PC-3 (cell line): ENCODE measurements at regions not wholly inside any gene's neighbourhood (a gene's known extent, or its start where the extent isn't known, plus 50 kb on each side); places are given as distances from the start of the nearest gene placed in this dataset.

Source experiments
- ATAC-seq: fragments of 200-7000 bp; cut with Tn5 transposase; 2 replicates; pipeline ENCODE4 v1.9.1; 2020; ENCODE audit warnings: mild to moderate bottlenecking, moderate library complexity
- BruUV-seq: library from RNA; stranded (reverse); fragments of 400-500 nt; replicated peaks from 2 replicates; lab custom pipeline; 2021; lab: Mats Ljungman, UMichigan
- CTCF ChIA-PET: fragments of 300-600 bp; sonication (Branson Sonifier 250); formaldehyde crosslinking; loops from one replicate; lab custom pipeline; 2022; ENCODE audit warnings: antibody characterized with exemption; lab: Charles Lee
- POLR2A ChIA-PET: fragments of 300-600 bp; sonication (Branson Sonifier 250); formaldehyde crosslinking; loops from one replicate; lab custom pipeline; 2022; ENCODE audit warnings: antibody characterized with exemption; ENCODE audit not compliant: unreplicated experiment; lab: Charles Lee
- DNase-seq: peaks from one replicate; pipeline ENCODE4 v3.0.0-alpha.2; 2015
- H2AFZ ChIP-seq: fragments of 300-600 bp; sonication (generic); 2 replicates; pipeline ENCODE4 v1.6.0; 2016; ENCODE audit warnings: antibody characterized with exemption, low read length
- H3F3A ChIP-seq: fragments of 300-600 bp; sonication (generic); one replicate; pipeline ENCODE4 v1.6.0; 2017; ENCODE audit warnings: antibody characterized with exemption, low read length, control low read depth, mild to moderate bottlenecking; ENCODE audit not compliant: unreplicated experiment
- H3K27ac ChIP-seq: fragments of 300-600 bp; sonication (generic); 2 replicates; pipeline ENCODE4 v1.5.1; 2016; ENCODE audit warnings: mild to moderate bottlenecking, low read length
- H3K27me3 ChIP-seq: fragments of 300-600 bp; sonication (generic); 2 replicates; pipeline ENCODE4 v1.6.1; 2016; ENCODE audit warnings: low read length, mixed read lengths
- H3K36me3 ChIP-seq: fragments of 300-600 bp; sonication (generic); 2 replicates; pipeline ENCODE4 v1.6.1; 2016; ENCODE audit warnings: low read depth, mixed run types, low read length, mixed read lengths
- H3K4me1 ChIP-seq: fragments of 300-600 bp; sonication (generic); 2 replicates; pipeline ENCODE4 v1.5.1; 2016; ENCODE audit warnings: low read length; ENCODE audit not compliant: insufficient read depth
- H3K4me2 ChIP-seq: fragments of 300-600 bp; sonication (generic); 2 replicates; pipeline ENCODE4 v1.6.0; 2016; ENCODE audit warnings: low read length
- H3K4me3 ChIP-seq: fragments of 300-600 bp; sonication (generic); 2 replicates; pipeline ENCODE4 v1.5.1; 2016; ENCODE audit warnings: mild to moderate bottlenecking, low read length, mixed read lengths
- H3K79me2 ChIP-seq: fragments of 300-600 bp; sonication (generic); 2 replicates; pipeline ENCODE4 v1.6.1; 2017; ENCODE audit warnings: low read length, mixed read lengths
- H3K9ac ChIP-seq: fragments of 300-600 bp; sonication (generic); 2 replicates; pipeline ENCODE4 v1.6.0; 2016; ENCODE audit warnings: mild to moderate bottlenecking, low read length
- H3K9me2 ChIP-seq: fragments of 300-600 bp; sonication (generic); replicated peaks from 2 replicates; pipeline ENCODE4 v1.6.1; 2016; ENCODE audit warnings: mixed run types, low read length, mixed read lengths
- H3K9me3 ChIP-seq: fragments of 300-600 bp; sonication (generic); 2 replicates; pipeline ENCODE4 v1.6.1; 2016; ENCODE audit warnings: low read length, mixed read lengths
- H4K20me1 ChIP-seq: fragments of 300-600 bp; sonication (generic); 2 replicates; pipeline ENCODE4 v1.6.1; 2016; ENCODE audit warnings: low read length, mixed read lengths
- CTCF ChIP-seq: fragments of 300-600 bp; sonication (generic); conservative IDR thresholded peaks from 2 replicates; pipeline ENCODE4 v1.5.1; 2017; ENCODE audit warnings: antibody characterized with exemption, low read depth, mild to moderate bottlenecking, low read length
- EZH2 ChIP-seq: fragments of 300-600 bp; sonication (generic); IDR thresholded peaks from one replicate; pipeline ENCODE4 v1.6.1; 2017; ENCODE audit warnings: antibody characterized with exemption, mild to moderate bottlenecking, low read length; ENCODE audit not compliant: unreplicated experiment
- EZH2phosphoT487 ChIP-seq: fragments of 300-600 bp; sonication (generic); IDR thresholded peaks from 2 replicates; pipeline ENCODE4 v1.6.1; 2018; ENCODE audit warnings: mild to moderate bottlenecking, antibody characterized with exemption, low read length, borderline replicate concordance
- intact Hi-C: fragments of 100-400 bp; cut with micrococcal nuclease; formaldehyde crosslinking; loops from 2 replicates; pipeline ENCODE4 v1.9.0; 2023

GRCh38 chr4:181948839-181949382 is 294.3 kb upstream of the TENM3 start:
- intact Hi-C loops = no loop called here
- ChIA-PET POLR2A (no interaction called here), CTCF (no interaction called here)
- Histone ChIP-seq H3K27ac (no peak overlapping the region), H2AFZ (no peak overlapping the region), H3K9me2 (no peaks in the 10 kb centered on the region), H4K20me1 (no peaks in the 10 kb centered on the region), H3K4me1 (no peaks in the 10 kb centered on the region), H3K9ac (no peak overlapping the region), H3K79me2 (no peaks in the 10 kb centered on the region), H3K27me3 (no peaks in the 10 kb centered on the region), H3K4me2 (no peak overlapping the region), H3K9me3 (no peaks in the 10 kb centered on the region), H3K4me3 (no peak overlapping the region), H3K36me3 (no peaks in the 10 kb centered on the region), H3F3A (no peaks in the 10 kb centered on the region)
- DNase-seq (no peak), ATAC-seq (no peak)
- TF ChIP-seq EZH2 = no peak
- TF ChIP-seq CTCF = no peak
- TF ChIP-seq EZH2phosphoT487 = no peak
- no TSS peak for BruUV-seq

- ChIA-PET CTCF (no interaction called here), POLR2A (no interaction called here)
- no peak overlapping the region for H3K4me2 ChIP-seq
- H3K4me3 ChIP-seq = no peak overlapping the region
- no TSS peak for BruUV-seq
- H4K20me1 ChIP-seq = no peaks in the 10 kb centered on the region
- no peaks in the 10 kb centered on the region for H3K27me3 ChIP-seq
- DNase-seq = no peak
- no peaks in the 10 kb centered on the region for H3K9me2 ChIP-seq
- H3K9ac ChIP-seq = no peak overlapping the region
- no peaks in the 10 kb centered on the region for H3K36me3 ChIP-seq
- H3K4me1 ChIP-seq = no peaks in the 10 kb centered on the region
- H2AFZ ChIP-seq = no peak overlapping the region
- no peaks in the 10 kb centered on the region for H3K9me3 ChIP-seq
- no peak overlapping the region for H3K27ac ChIP-seq
- no peaks in the 10 kb centered on the region for H3F3A ChIP-seq
- TF ChIP-seq EZH2phosphoT487 = no peak
- no peak for TF ChIP-seq EZH2
- TF ChIP-seq CTCF = no peak
- no peak for ATAC-seq
- intact Hi-C loops = no loop called here
- no peaks in the 10 kb centered on the region for H3K79me2 ChIP-seq
These were observed 293.4 kb upstream of the TENM3 start for GRCh38 chr4:181949704-181950312.

GRCh38 chr4:181950372-181951127 is 292.7 kb upstream of the TENM3 start:
- Histone ChIP-seq H3F3A (no peaks in the 10 kb centered on the region), H3K4me2 (no peak overlapping the region), H4K20me1 (no peaks in the 10 kb centered on the region), H3K27ac (no peak overlapping the region), H3K9ac (no peak overlapping the region), H3K79me2 (no peaks in the 10 kb centered on the region), H3K9me2 (no peaks in the 10 kb centered on the region), H3K4me3 (no peak overlapping the region), H3K36me3 (no peaks in the 10 kb centered on the region), H3K4me1 (no peaks in the 10 kb centered on the region), H3K27me3 (no peaks in the 10 kb centered on the region), H3K9me3 (no peaks in the 10 kb centered on the region), H2AFZ (no peak overlapping the region)
- intact Hi-C loops = no loop called here
- TF ChIP-seq EZH2 (no peak), EZH2phosphoT487 (no peak), CTCF (no peak)
- no TSS peak for BruUV-seq
- ATAC-seq (no peak), DNase-seq (no peak)
- CTCF ChIA-PET = no interaction called here
- POLR2A ChIA-PET = no interaction called here
